ENCODE measurements at regions not wholly inside any gene's neighbourhood (a gene's known extent, or its start where the extent isn't known, plus 50 kb on each side); places are given as distances from the start of the nearest gene placed in this dataset.

GRCh38 chr17:79412110-79412509 is 198.7 kb downstream of the RBFOX3 start:
- Mint-ChIP-seq H3K27me3 (ENCODE audit: insufficient read depth, unreplicated experiment) (peaks cover 18% of the 10 kb centered on the region), H3K9me3 (ENCODE audit: unreplicated experiment) (no peaks in the 10 kb centered on the region), H3K4me1 (ENCODE audit: low read depth, unreplicated experiment) (no peaks in the 10 kb centered on the region), H3K4me3 (ENCODE audit: unreplicated experiment) (no peak overlapping the region), H3K36me3 (ENCODE audit: insufficient read depth, unreplicated experiment) (no peaks in the 10 kb centered on the region), H3K27ac (ENCODE audit: unreplicated experiment) (no peak overlapping the region)
- H3K9me3 ChIP-seq, result no peaks in the 10 kb centered on the region
- CTCF ChIA-PET, result no interaction called here
- intact Hi-C loops (cut with micrococcal nuclease; ENCODE audit: unreplicated experiment), result no loop called here
- no peaks in the 10 kb centered on the region for H3K4me1 ChIP-seq
- no peaks in the 10 kb centered on the region for H3K36me3 ChIP-seq (ENCODE audit: control insufficient read depth, insufficient read depth, low read length)
- POLR2A ChIA-PET, result no interaction called here
- BruUV-seq (replicated peaks), result no TSS peak
- no peaks in the 10 kb centered on the region; the same call in 1 of the 2 replicates for H3K27me3 ChIP-seq (replicated peaks; ENCODE audit: control insufficient read depth, insufficient read depth, low read length)
- H3K4me3 ChIP-seq (ENCODE audit: low read depth, low read length), result no peak overlapping the region
- DNase-seq, result no peak
- TF ChIP-seq, protein P1, sequence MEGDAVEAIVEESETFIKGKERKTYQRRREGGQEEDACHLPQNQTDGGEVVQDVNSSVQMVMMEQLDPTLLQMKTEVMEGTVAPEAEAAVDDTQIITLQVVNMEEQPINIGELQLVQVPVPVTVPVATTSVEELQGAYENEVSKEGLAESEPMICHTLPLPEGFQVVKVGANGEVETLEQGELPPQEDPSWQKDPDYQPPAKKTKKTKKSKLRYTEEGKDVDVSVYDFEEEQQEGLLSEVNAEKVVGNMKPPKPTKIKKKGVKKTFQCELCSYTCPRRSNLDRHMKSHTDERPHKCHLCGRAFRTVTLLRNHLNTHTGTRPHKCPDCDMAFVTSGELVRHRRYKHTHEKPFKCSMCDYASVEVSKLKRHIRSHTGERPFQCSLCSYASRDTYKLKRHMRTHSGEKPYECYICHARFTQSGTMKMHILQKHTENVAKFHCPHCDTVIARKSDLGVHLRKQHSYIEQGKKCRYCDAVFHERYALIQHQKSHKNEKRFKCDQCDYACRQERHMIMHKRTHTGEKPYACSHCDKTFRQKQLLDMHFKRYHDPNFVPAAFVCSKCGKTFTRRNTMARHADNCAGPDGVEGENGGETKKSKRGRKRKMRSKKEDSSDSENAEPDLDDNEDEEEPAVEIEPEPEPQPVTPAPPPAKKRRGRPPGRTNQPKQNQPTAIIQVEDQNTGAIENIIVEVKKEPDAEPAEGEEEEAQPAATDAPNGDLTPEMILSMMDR (IDR thresholded peaks at IDR 0.05; ENCODE audit: insufficient read depth in 1 of 2, low read depth in 1 of 2, low read length in 1 of 2, severe bottlenecking in 1 of 2, unreplicated experiment in 1 of 2), result no peak

- Mint-ChIP-seq H3K4me3 (ENCODE audit: unreplicated experiment) (no peak overlapping the region), H3K9me3 (ENCODE audit: unreplicated experiment) (no peaks in the 10 kb centered on the region), H3K4me1 (ENCODE audit: low read depth, unreplicated experiment) (no peaks in the 10 kb centered on the region), H3K27ac (ENCODE audit: unreplicated experiment) (no peak overlapping the region), H3K36me3 (ENCODE audit: insufficient read depth, unreplicated experiment) (no peaks in the 10 kb centered on the region), H3K27me3 (ENCODE audit: insufficient read depth, unreplicated experiment) (peaks cover 23% of the 10 kb centered on the region)
- intact Hi-C loops (cut with micrococcal nuclease; ENCODE audit: unreplicated experiment), result no loop called here
- H3K27me3 ChIP-seq (replicated peaks; ENCODE audit: control insufficient read depth, insufficient read depth, low read length), result no peaks in the 10 kb centered on the region; the same call in 1 of the 2 replicates
- no peaks in the 10 kb centered on the region for H3K9me3 ChIP-seq
- CTCF ChIA-PET, result interaction anchor here (1.8 kb wide), 1 partner anchor 10 kb away, joined by 10 read pairs; no protein-coding TSS in a partner anchor
- no peak for DNase-seq
- BruUV-seq (replicated peaks), result no TSS peak
- H3K4me3 ChIP-seq (ENCODE audit: low read depth, low read length), result no peak overlapping the region
- H3K4me1 ChIP-seq, result no peaks in the 10 kb centered on the region
- no peaks in the 10 kb centered on the region for H3K36me3 ChIP-seq (ENCODE audit: control insufficient read depth, insufficient read depth, low read length)
- POLR2A ChIA-PET, result no interaction called here
- TF ChIP-seq, protein P1 (IDR thresholded peaks at IDR 0.05; ENCODE audit: insufficient read depth in 1 of 2, low read depth in 1 of 2, low read length in 1 of 2, severe bottlenecking in 1 of 2, unreplicated experiment in 1 of 2), result no peak
These were observed 199.4 kb downstream of the RBFOX3 start for GRCh38 chr17:79411419-79411818.

DNA sequence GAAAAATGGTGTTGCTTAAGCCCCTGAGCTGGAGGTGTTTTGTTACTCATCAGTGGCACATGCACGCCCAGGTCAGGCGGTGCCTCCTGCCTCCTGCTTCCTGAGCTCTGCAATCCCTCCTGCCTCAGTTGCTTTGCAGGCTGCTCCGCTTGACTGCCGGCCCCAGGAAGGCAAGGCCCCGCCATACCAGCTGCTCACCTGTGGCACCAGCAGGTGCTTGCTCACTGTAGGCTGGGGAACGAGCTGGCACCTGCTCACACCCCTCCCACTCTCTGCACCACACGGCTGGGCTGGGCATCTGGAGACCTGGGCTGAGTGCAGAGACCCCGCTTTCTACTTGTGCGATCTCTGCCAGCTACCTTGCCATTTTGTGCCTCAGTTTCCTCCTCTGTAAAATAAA is 200.2 kb downstream of the RBFOX3 start:
- Histone ChIP-seq H3K4me1 (no peaks in the 10 kb centered on the region), H3K27me3 (replicated peaks; ENCODE audit: control insufficient read depth, insufficient read depth, low read length) (peaks cover 2% of the 10 kb centered on the region; the same call in 1 of the 2 replicates), H3K36me3 (ENCODE audit: control insufficient read depth, insufficient read depth, low read length) (no peaks in the 10 kb centered on the region), H3K9me3 (no peaks in the 10 kb centered on the region), H3K4me3 (ENCODE audit: low read depth, low read length) (no peak overlapping the region)
- H3K27ac Mint-ChIP-seq (ENCODE audit: unreplicated experiment), result no peak overlapping the region
- peaks cover 29% of the 10 kb centered on the region for H3K27me3 Mint-ChIP-seq (ENCODE audit: insufficient read depth, unreplicated experiment)
- no peaks in the 10 kb centered on the region for H3K9me3 Mint-ChIP-seq (ENCODE audit: unreplicated experiment)
- H3K4me1 Mint-ChIP-seq (ENCODE audit: low read depth, unreplicated experiment), result no peaks in the 10 kb centered on the region
- POLR2A ChIA-PET, result no interaction called here
- DNase-seq, result no peak
- H3K36me3 Mint-ChIP-seq (ENCODE audit: insufficient read depth, unreplicated experiment), result no peaks in the 10 kb centered on the region
- CTCF ChIA-PET, result interaction anchor here (1.8 kb wide), 1 partner anchor 10 kb away, joined by 10 read pairs; no protein-coding TSS in a partner anchor
- H3K4me3 Mint-ChIP-seq (ENCODE audit: unreplicated experiment), result no peak overlapping the region
- intact Hi-C loops (cut with micrococcal nuclease; ENCODE audit: unreplicated experiment), result no loop called here
- TF ChIP-seq, protein P1 (IDR thresholded peaks at IDR 0.05; ENCODE audit: insufficient read depth in 1 of 2, low read depth in 1 of 2, low read length in 1 of 2, severe bottlenecking in 1 of 2, unreplicated experiment in 1 of 2), result no peak
- BruUV-seq (replicated peaks), result no TSS peak

Measured in Caco-2 (cell line).